ENCODE measurements at regions not wholly inside any gene's neighbourhood (a gene's known extent, or its start where the extent isn't known, plus 50 kb on each side); places are given as distances from the start of the nearest gene placed in this dataset.
"Not testable (repeated sequence)": the region's sequence is repeated elsewhere in the genome, so short reads cannot be mapped to it uniquely, and the experiment has no call there.

GRCh38 chr16:75780669-75781068 lies 54.4 kb upstream of the CPHXL start:
- no peak overlapping the region for H3K4me3 ChIP-seq
- H3K27ac ChIP-seq = no peak overlapping the region

GRCh38 chr16:75781683-75782343 lies 55.5 kb upstream of the CPHXL start:
- H3K4me3 ChIP-seq = no peak overlapping the region
- no peak overlapping the region for H3K27ac ChIP-seq

- H3K27ac ChIP-seq = no peak overlapping the region
- no peak overlapping the region for H3K4me3 ChIP-seq
Observed at GRCh38 chr16:75787440-75787839, 61.1 kb upstream of the CPHXL start.

- Histone ChIP-seq H3K4me3 (no peak overlapping the region), H3K27ac (no peak overlapping the region)
Observed at GRCh38 chr16:75789237-75789636, 62.9 kb upstream of the CPHXL start.

- Histone ChIP-seq H3K4me3 (no peak overlapping the region), H3K27ac (no peak overlapping the region)
Observed at GRCh38 chr16:75792771-75793492, 66.6 kb upstream of the CPHXL start.

GRCh38 chr16:75793641-75794040 lies 67.4 kb upstream of the CPHXL start:
- H3K27ac ChIP-seq = no peak overlapping the region
- H3K4me3 ChIP-seq = no peak overlapping the region

- H3K27ac ChIP-seq = no peak overlapping the region
- no peak overlapping the region for H3K4me3 ChIP-seq
Observed at GRCh38 chr16:75794426-75794825, 68.1 kb upstream of the CPHXL start.

- H3K4me3 ChIP-seq = no peak overlapping the region
- H3K27ac ChIP-seq = no peak overlapping the region
Observed at GRCh38 chr16:75798714-75799113, 72.4 kb upstream of the CPHXL start.

- Histone ChIP-seq H3K4me3 (no peak overlapping the region), H3K27ac (no peak overlapping the region)
Observed at GRCh38 chr16:75801307-75801706, 75.0 kb upstream of the CPHXL start.

- H3K4me3 ChIP-seq = no peak overlapping the region
Observed at GRCh38 chr16:75803753-75804152, 77.5 kb upstream of the CPHXL start.

GRCh38 chr16:75804368-75804767 lies 78.1 kb upstream of the CPHXL start:
- Histone ChIP-seq H3K27ac (no peak overlapping the region), H3K4me3 (no peak overlapping the region)

More at GRCh38 chr16:75803753-75804152, 77.5 kb upstream of the CPHXL start:
- H3K27ac ChIP-seq = no peak overlapping the region

GRCh38 chr16:75805946-75806345 lies 79.7 kb upstream of the CPHXL start:
- H3K27ac ChIP-seq = no peak overlapping the region

GRCh38 chr16:75806487-75806886 lies 80.2 kb upstream of the CPHXL start:
- Histone ChIP-seq H3K27ac (no peak overlapping the region), H3K4me3 (no peak overlapping the region)

More at GRCh38 chr16:75805946-75806345, 79.7 kb upstream of the CPHXL start:
- H3K4me3 ChIP-seq = no peak overlapping the region

- no peak overlapping the region for H3K4me3 ChIP-seq
- no peak overlapping the region for H3K27ac ChIP-seq
Observed at GRCh38 chr16:75810342-75810741, 84.1 kb upstream of the CPHXL start.

- Histone ChIP-seq H3K4me3 (no peak overlapping the region), H3K27ac (no peak overlapping the region)
Observed at GRCh38 chr16:75811020-75811634, 84.8 kb upstream of the CPHXL start.

- no peak overlapping the region for H3K4me3 ChIP-seq
- H3K27ac ChIP-seq = no peak overlapping the region
Observed at GRCh38 chr16:75818491-75818890, 92.2 kb upstream of the CPHXL start.

- H3K27ac ChIP-seq = no peak overlapping the region
- no peak overlapping the region for H3K4me3 ChIP-seq
Observed at GRCh38 chr16:75820672-75821071, 94.4 kb upstream of the CPHXL start.

GRCh38 chr16:75821117-75821516 lies 94.8 kb upstream of the CPHXL start:
- H3K4me3 ChIP-seq = no peak overlapping the region
- H3K27ac ChIP-seq = no peak overlapping the region

GRCh38 chr16:75825750-75826149 lies 99.5 kb upstream of the CPHXL start:
- not testable (repeated sequence) for H3K27ac ChIP-seq, H3K4me3 ChIP-seq

GRCh38 chr16:75827372-75828038 lies 101.2 kb upstream of the CPHXL start:
- H3K4me3 ChIP-seq, H3K27ac ChIP-seq: not testable (repeated sequence)

GRCh38 chr16:75833385-75833784 lies 107.1 kb upstream of the CPHXL start:
- not testable (repeated sequence) for H3K27ac ChIP-seq, H3K4me3 ChIP-seq

Data from skin epidermis (tissue), 12 donors.